ENCODE measurements at regions not wholly inside any gene's neighbourhood (a gene's known extent, or its start where the extent isn't known, plus 50 kb on each side); places are given as distances from the start of the nearest gene placed in this dataset.

GRCh38 chr4:41480896-41481311, 57.1 kb upstream of the LIMCH1 start:
- TF ChIP-seq EZH2 (IDR thresholded peaks at IDR 0.05; ENCODE audit: borderline replicate concordance, insufficient read depth, low read depth, low read length, poor library complexity, severe bottlenecking) (no peak), CTCF (IDR thresholded peaks at IDR 0.05) (no peak)

Data from B cell (primary cell).